ENCODE measurements at regions not wholly inside any gene's neighbourhood (a gene's known extent, or its start where the extent isn't known, plus 50 kb on each side); places are given as distances from the start of the nearest gene placed in this dataset.

GRCh38 chr17:33667671-33668070, 374.6 kb upstream of the ASIC2 start:
- TF ChIP-seq POLR2A (IDR thresholded peaks at IDR 0.05), result no peak
- TF ChIP-seq CTCF (IDR thresholded peaks at IDR 0.05), result no peak

Measured in esophagus squamous epithelium (tissue), 4 donors.